Glutamatergic neuron (in vitro differentiated cells): ENCODE measurements at regions not wholly inside any gene's neighbourhood (a gene's known extent, or its start where the extent isn't known, plus 50 kb on each side); places are given as distances from the start of the nearest gene placed in this dataset.

Experiments used
- DNase-seq: peaks from one replicate; pipeline ENCODE4 v3.0.0; 2022
- H3K27ac Mint-ChIP-seq: one replicate; pipeline ENCODE4 v1.8.0; 2020; ENCODE audit warnings: mild to moderate bottlenecking, mixed read lengths, inconsistent platforms; ENCODE audit not compliant: unreplicated experiment
- H3K27me3 Mint-ChIP-seq: one replicate; pipeline ENCODE4 v1.8.0; 2020; ENCODE audit warnings: mild to moderate bottlenecking, moderate library complexity, mixed read lengths, inconsistent platforms; ENCODE audit not compliant: unreplicated experiment
- H3K36me3 Mint-ChIP-seq: one replicate; pipeline ENCODE4 v1.8.0; 2020; ENCODE audit warnings: mild to moderate bottlenecking, mixed read lengths, inconsistent platforms; ENCODE audit not compliant: unreplicated experiment
- H3K4me1 Mint-ChIP-seq: one replicate; pipeline ENCODE4 v1.8.0; 2020; ENCODE audit warnings: mild to moderate bottlenecking, low read depth, mixed read lengths, inconsistent platforms; ENCODE audit not compliant: unreplicated experiment
- H3K4me3 Mint-ChIP-seq: one replicate; pipeline ENCODE4 v1.8.0; 2020; ENCODE audit warnings: mild to moderate bottlenecking, mixed read lengths, inconsistent platforms; ENCODE audit not compliant: unreplicated experiment
- H3K9me3 Mint-ChIP-seq: one replicate; pipeline ENCODE4 v1.8.0; 2020; ENCODE audit warnings: mild to moderate bottlenecking, moderate library complexity, mixed read lengths, inconsistent platforms; ENCODE audit not compliant: unreplicated experiment
- CTCF ChIP-seq: fragments of 200-600 bp; sonication (generic); IDR thresholded peaks from one replicate; pipeline ENCODE4 v1.5.0; 2021; ENCODE audit not compliant: partially characterized antibody, unreplicated experiment

GRCh38 chr1:187151555-187151954 is 322.8 kb downstream of the PLA2G4A start:
- no peak overlapping the region for H3K27ac Mint-ChIP-seq
- no peak for DNase-seq
- TF ChIP-seq CTCF = no peak
- no peak overlapping the region for H3K4me3 Mint-ChIP-seq
- H3K4me1 Mint-ChIP-seq = no peaks in the 10 kb centered on the region
- peaks cover 19% of the 10 kb centered on the region for H3K36me3 Mint-ChIP-seq
- no peaks in the 10 kb centered on the region for H3K27me3 Mint-ChIP-seq
- H3K9me3 Mint-ChIP-seq = peaks cover 10% of the 10 kb centered on the region

GRCh38 chr1:187153047-187153446 is 324.3 kb downstream of the PLA2G4A start:
- H3K27me3 Mint-ChIP-seq = no peaks in the 10 kb centered on the region
- H3K9me3 Mint-ChIP-seq = peaks cover 10% of the 10 kb centered on the region
- no peak for TF ChIP-seq CTCF
- no peaks in the 10 kb centered on the region for H3K4me1 Mint-ChIP-seq
- no peak overlapping the region for H3K27ac Mint-ChIP-seq
- H3K36me3 Mint-ChIP-seq = peaks cover 19% of the 10 kb centered on the region
- no peak overlapping the region for H3K4me3 Mint-ChIP-seq
- no peak for DNase-seq

GRCh38 chr1:187157115-187157514 is 328.4 kb downstream of the PLA2G4A start:
- no peak for DNase-seq
- H3K36me3 Mint-ChIP-seq = peaks cover 19% of the 10 kb centered on the region
- no peak for TF ChIP-seq CTCF
- no peak overlapping the region for H3K27ac Mint-ChIP-seq
- H3K4me3 Mint-ChIP-seq = no peak overlapping the region
- H3K4me1 Mint-ChIP-seq = no peaks in the 10 kb centered on the region
- no peaks in the 10 kb centered on the region for H3K27me3 Mint-ChIP-seq
- H3K9me3 Mint-ChIP-seq = peaks cover 10% of the 10 kb centered on the region

- no peaks in the 10 kb centered on the region for H3K27me3 Mint-ChIP-seq
- H3K4me3 Mint-ChIP-seq = no peak overlapping the region
- no peak overlapping the region for H3K27ac Mint-ChIP-seq
- peaks cover 6% of the 10 kb centered on the region for H3K9me3 Mint-ChIP-seq
- no peak for DNase-seq
- H3K36me3 Mint-ChIP-seq = peaks cover 16% of the 10 kb centered on the region
- no peak for TF ChIP-seq CTCF
- H3K4me1 Mint-ChIP-seq = no peaks in the 10 kb centered on the region
Observed at GRCh38 chr1:187157552-187157951, 328.8 kb downstream of the PLA2G4A start.

- no peak for DNase-seq
- H3K4me1 Mint-ChIP-seq = no peaks in the 10 kb centered on the region
- H3K9me3 Mint-ChIP-seq = no peaks in the 10 kb centered on the region
- no peak overlapping the region for H3K4me3 Mint-ChIP-seq
- no peak overlapping the region for H3K27ac Mint-ChIP-seq
- no peak for TF ChIP-seq CTCF
- no peaks in the 10 kb centered on the region for H3K36me3 Mint-ChIP-seq
- no peaks in the 10 kb centered on the region for H3K27me3 Mint-ChIP-seq
Observed at GRCh38 chr1:187167555-187167954, 338.8 kb downstream of the PLA2G4A start.
